Kidney (tissue), 13 donors: ENCODE measurements at regions not wholly inside any gene's neighbourhood (a gene's known extent, or its start where the extent isn't known, plus 50 kb on each side); places are given as distances from the start of the nearest gene placed in this dataset.

Experiments
- DNase-seq, 5 donors: peaks; one replicate each; pipeline ENCODE4 v3.0.0-alpha.2; 2013 to 2020
- FAIRE-seq: peaks from 2 replicates; lab custom pipeline; 2012; peaks lifted over from hg19 to GRCh38; lab: Jason Lieb, UNC
- H3K27ac ChIP-seq, 2 donors: one replicate each; pipeline ENCODE4 v1.7.0; 2013; ENCODE audit warnings: low read depth in 2 of 2, low read length in 2 of 2, inconsistent platforms in 1 of 2
- H3K27me3 ChIP-seq: one replicate; pipeline ENCODE4 v1.7.1; 2013; ENCODE audit warnings: low read length, inconsistent platforms; ENCODE audit not compliant: control insufficient read depth, insufficient read depth
- H3K36me3 ChIP-seq, 3 donors: one replicate each; pipeline versions ENCODE4 v1.7.0 to v1.7.1; 2013; ENCODE audit warnings: low read length in 3 of 3, control low read depth in 1 of 3, inconsistent platforms in 1 of 3; ENCODE audit not compliant: insufficient read depth in 3 of 3, control insufficient read depth in 2 of 3
- H3K4me1 ChIP-seq, 3 donors: one replicate each; pipeline versions ENCODE4 v1.7.0 to v1.7.1; 2013; ENCODE audit warnings: low read length in 3 of 3, inconsistent platforms in 1 of 3, low read depth in 1 of 3; ENCODE audit not compliant: control insufficient read depth in 2 of 3, insufficient read depth in 2 of 3
- H3K4me3 ChIP-seq, 3 donors: one replicate each; pipeline versions ENCODE4 v1.7.0 to v1.8.1; 2013; ENCODE audit warnings: low read length in 3 of 3, control low read depth in 1 of 3, inconsistent platforms in 1 of 3
- H3K9ac ChIP-seq, 3 donors: one replicate each; pipeline versions ENCODE4 v1.7.0 to v1.7.1; 2013; ENCODE audit warnings: low read length in 3 of 3, control low read depth in 1 of 3, inconsistent platforms in 1 of 3
- H3K9me3 ChIP-seq, 3 donors: one replicate each; pipeline versions ENCODE4 v1.7.0 to v1.7.1; 2013; ENCODE audit warnings: low read length in 3 of 3, control low read depth in 1 of 3, inconsistent platforms in 1 of 3; ENCODE audit not compliant: control insufficient read depth in 2 of 3, insufficient read depth in 1 of 3
- intact Hi-C: fragments of 100-400 bp; cut with DNase I; formaldehyde crosslinking; loops from one replicate; pipeline ENCODE4 v1.11.1; 2022
- TF ChIP-seq, protein P1 (sequence below): IDR thresholded peaks from 3 replicates; pipeline ENCODE4 v1.5.1; 2012; ENCODE audit warnings: mild to moderate bottlenecking, moderate library complexity, borderline replicate concordance; ENCODE audit not compliant: insufficient read depth; ENCODE audit errors: extremely low read depth
- donor health status: control.
- donor health status: control.
- donor health status: control.
- donor health status: control.
- donor health status: control.
- donor health status: DM: yes; HTN: yes; CAD: no.
- donor health status: Normal renal cell carcinoma (clear cell type).

- TF ChIP-seq, protein P1, sequence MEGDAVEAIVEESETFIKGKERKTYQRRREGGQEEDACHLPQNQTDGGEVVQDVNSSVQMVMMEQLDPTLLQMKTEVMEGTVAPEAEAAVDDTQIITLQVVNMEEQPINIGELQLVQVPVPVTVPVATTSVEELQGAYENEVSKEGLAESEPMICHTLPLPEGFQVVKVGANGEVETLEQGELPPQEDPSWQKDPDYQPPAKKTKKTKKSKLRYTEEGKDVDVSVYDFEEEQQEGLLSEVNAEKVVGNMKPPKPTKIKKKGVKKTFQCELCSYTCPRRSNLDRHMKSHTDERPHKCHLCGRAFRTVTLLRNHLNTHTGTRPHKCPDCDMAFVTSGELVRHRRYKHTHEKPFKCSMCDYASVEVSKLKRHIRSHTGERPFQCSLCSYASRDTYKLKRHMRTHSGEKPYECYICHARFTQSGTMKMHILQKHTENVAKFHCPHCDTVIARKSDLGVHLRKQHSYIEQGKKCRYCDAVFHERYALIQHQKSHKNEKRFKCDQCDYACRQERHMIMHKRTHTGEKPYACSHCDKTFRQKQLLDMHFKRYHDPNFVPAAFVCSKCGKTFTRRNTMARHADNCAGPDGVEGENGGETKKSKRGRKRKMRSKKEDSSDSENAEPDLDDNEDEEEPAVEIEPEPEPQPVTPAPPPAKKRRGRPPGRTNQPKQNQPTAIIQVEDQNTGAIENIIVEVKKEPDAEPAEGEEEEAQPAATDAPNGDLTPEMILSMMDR = no peak
- FAIRE-seq (no peak), DNase-seq (no peak)
- no peak overlapping the region for H3K4me3 ChIP-seq
- H3K27me3 ChIP-seq = no peaks in the 10 kb centered on the region
- no peak overlapping the region for H3K27ac ChIP-seq
- no peaks in the 10 kb centered on the region for H3K9me3 ChIP-seq
- no peaks in the 10 kb centered on the region for H3K4me1 ChIP-seq
- no peak overlapping the region for H3K9ac ChIP-seq
- no peaks in the 10 kb centered on the region for H3K36me3 ChIP-seq
- intact Hi-C loops = no loop called here
These were observed 127.6 kb upstream of the LMO4 start for GRCh38 chr1:87200875-87201638.

GRCh38 chr1:87201768-87202167 lies 126.9 kb upstream of the LMO4 start:
- Histone ChIP-seq H3K4me3 (no peak overlapping the region), H3K9me3 (no peaks in the 10 kb centered on the region), H3K27ac (no peak overlapping the region), H3K4me1 (no peaks in the 10 kb centered on the region), H3K9ac (no peak overlapping the region), H3K36me3 (no peaks in the 10 kb centered on the region), H3K27me3 (no peaks in the 10 kb centered on the region)
- intact Hi-C loops = no loop called here
- TF ChIP-seq, protein P1 = no peak
- FAIRE-seq (no peak), DNase-seq (peak in 1 of 5 donors; percentile 51)

DNA sequence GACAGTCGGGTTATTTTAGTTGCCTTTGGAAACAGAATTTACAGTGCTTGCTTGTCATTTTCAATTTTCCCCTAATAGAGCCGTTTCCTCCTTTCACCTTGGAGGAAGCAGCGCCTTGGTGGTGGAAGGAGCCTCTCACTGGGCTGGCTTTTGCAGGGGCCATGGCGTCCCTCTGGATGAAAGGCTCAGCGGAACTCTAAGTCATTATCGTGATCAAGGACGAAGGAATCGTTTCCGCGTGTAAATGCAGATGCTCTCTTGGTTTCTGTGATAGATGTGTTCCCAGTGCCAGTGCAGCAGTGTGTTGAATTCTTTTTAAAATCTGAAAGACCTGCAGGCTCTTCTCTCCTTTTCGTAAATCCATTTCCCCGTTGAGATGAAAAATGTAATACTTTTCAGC lies 126.2 kb upstream of the LMO4 start:
- no peak for FAIRE-seq
- no peaks in the 10 kb centered on the region for H3K36me3 ChIP-seq
- H3K27ac ChIP-seq = no peak overlapping the region
- no peaks in the 10 kb centered on the region for H3K27me3 ChIP-seq
- H3K4me1 ChIP-seq = no peaks in the 10 kb centered on the region
- TF ChIP-seq, protein P1 = no peak
- no peaks in the 10 kb centered on the region for H3K9me3 ChIP-seq
- intact Hi-C loops = no loop called here
- peak overlapping the region in 1 of 3 donors; percentile 8 for H3K4me3 ChIP-seq
- H3K9ac ChIP-seq = no peak overlapping the region
- DNase-seq = no peak
